Loucy (cell line): ENCODE measurements at regions not wholly inside any gene's neighbourhood (a gene's known extent, or its start where the extent isn't known, plus 50 kb on each side); places are given as distances from the start of the nearest gene placed in this dataset.

Source experiments
- H2AFZ ChIP-seq: fragments of 200-600 bp; sonication (generic); 2 replicates; pipeline ENCODE4 v1.6.0; 2016; ENCODE audit warnings: antibody characterized with exemption, mild to moderate bottlenecking, low read length, moderate library complexity
- H3F3A ChIP-seq: fragments of 200-600 bp; 2 replicates; pipeline ENCODE4 v1.6.0; 2016; ENCODE audit warnings: antibody characterized with exemption, low read depth, mild to moderate bottlenecking
- H3K27me3 ChIP-seq: fragments of 200-600 bp; sonication (generic); 2 replicates; pipeline ENCODE4 v1.6.1; 2014; ENCODE audit warnings: low read length, mild to moderate bottlenecking; ENCODE audit not compliant: insufficient read depth, poor library complexity, severe bottlenecking
- H3K36me3 ChIP-seq: fragments of 200-600 bp; sonication (generic); 2 replicates; pipeline ENCODE4 v1.6.1; 2016; ENCODE audit warnings: low read length; ENCODE audit not compliant: insufficient read depth
- H3K4me1 ChIP-seq: fragments of 200-600 bp; sonication (generic); 2 replicates; pipeline ENCODE4 v1.5.1; 2014; ENCODE audit warnings: low read length, mild to moderate bottlenecking; ENCODE audit not compliant: insufficient read depth, poor library complexity, severe bottlenecking
- H3K4me2 ChIP-seq: fragments of 200-600 bp; sonication (generic); 2 replicates; pipeline ENCODE4 v1.6.0; 2014; ENCODE audit warnings: antibody characterized with exemption, low read length, low read depth, mild to moderate bottlenecking; ENCODE audit not compliant: poor library complexity, severe bottlenecking
- H3K4me3 ChIP-seq: fragments of 200-600 bp; sonication (generic); 2 replicates; pipeline ENCODE4 v1.5.1; 2014; ENCODE audit warnings: low read length, mild to moderate bottlenecking, mixed read lengths; ENCODE audit not compliant: poor library complexity, severe bottlenecking
- H3K79me2 ChIP-seq: fragments of 200-600 bp; sonication (generic); 2 replicates; pipeline ENCODE4 v1.6.1; 2014; ENCODE audit warnings: low read length; ENCODE audit not compliant: insufficient read depth
- H3K9ac ChIP-seq: fragments of 200-600 bp; sonication (generic); 2 replicates; pipeline ENCODE4 v1.6.0; 2014; ENCODE audit warnings: mild to moderate bottlenecking, low read depth, low read length, moderate library complexity; ENCODE audit not compliant: poor library complexity, severe bottlenecking
- H3K9me2 ChIP-seq: fragments of 200-600 bp; sonication (generic); replicated peaks from 2 replicates; pipeline ENCODE4 v1.6.1; 2016; ENCODE audit warnings: low read depth, low read length, mixed read lengths
- H3K9me3 ChIP-seq: fragments of 200-600 bp; sonication (generic); 2 replicates; pipeline ENCODE4 v1.6.1; 2014; ENCODE audit warnings: mild to moderate bottlenecking, antibody characterized with exemption, low read length, low read depth; ENCODE audit not compliant: insufficient read depth
- H4K20me1 ChIP-seq: fragments of 200-600 bp; sonication (generic); 2 replicates; pipeline ENCODE4 v1.6.0; 2014; ENCODE audit warnings: antibody characterized with exemption, low read length, mild to moderate bottlenecking; ENCODE audit not compliant: insufficient read depth, poor library complexity, severe bottlenecking
- EZH2phosphoT487 ChIP-seq: fragments of 200-600 bp; IDR thresholded peaks from 2 replicates; pipeline ENCODE4 v1.6.1; 2018; ENCODE audit warnings: antibody characterized with exemption, mild to moderate bottlenecking, moderate library complexity, borderline replicate concordance
- TF ChIP-seq, protein P1 (sequence below): fragments of 200-600 bp; sonication (generic); conservative IDR thresholded peaks from 2 replicates; pipeline ENCODE4 v1.5.1; 2014; ENCODE audit warnings: mild to moderate bottlenecking, antibody characterized with exemption, low read length

- H3K9me2 ChIP-seq, result no peaks in the 10 kb centered on the region
- no peaks in the 10 kb centered on the region for H3K79me2 ChIP-seq
These were observed 759.1 kb downstream of the TSN start for GRCh38 chr2:122514451-122514996.

GRCh38 chr2:122515731-122516290 lies 760.4 kb downstream of the TSN start:
- TF ChIP-seq EZH2phosphoT487, result no peak
- TF ChIP-seq, protein P1, sequence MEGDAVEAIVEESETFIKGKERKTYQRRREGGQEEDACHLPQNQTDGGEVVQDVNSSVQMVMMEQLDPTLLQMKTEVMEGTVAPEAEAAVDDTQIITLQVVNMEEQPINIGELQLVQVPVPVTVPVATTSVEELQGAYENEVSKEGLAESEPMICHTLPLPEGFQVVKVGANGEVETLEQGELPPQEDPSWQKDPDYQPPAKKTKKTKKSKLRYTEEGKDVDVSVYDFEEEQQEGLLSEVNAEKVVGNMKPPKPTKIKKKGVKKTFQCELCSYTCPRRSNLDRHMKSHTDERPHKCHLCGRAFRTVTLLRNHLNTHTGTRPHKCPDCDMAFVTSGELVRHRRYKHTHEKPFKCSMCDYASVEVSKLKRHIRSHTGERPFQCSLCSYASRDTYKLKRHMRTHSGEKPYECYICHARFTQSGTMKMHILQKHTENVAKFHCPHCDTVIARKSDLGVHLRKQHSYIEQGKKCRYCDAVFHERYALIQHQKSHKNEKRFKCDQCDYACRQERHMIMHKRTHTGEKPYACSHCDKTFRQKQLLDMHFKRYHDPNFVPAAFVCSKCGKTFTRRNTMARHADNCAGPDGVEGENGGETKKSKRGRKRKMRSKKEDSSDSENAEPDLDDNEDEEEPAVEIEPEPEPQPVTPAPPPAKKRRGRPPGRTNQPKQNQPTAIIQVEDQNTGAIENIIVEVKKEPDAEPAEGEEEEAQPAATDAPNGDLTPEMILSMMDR, result no peak
- Histone ChIP-seq H4K20me1 (no peaks in the 10 kb centered on the region), H3K36me3 (no peaks in the 10 kb centered on the region), H3K9ac (no peak overlapping the region), H3K9me3 (no peaks in the 10 kb centered on the region), H3K4me2 (no peak overlapping the region), H3K9me2 (no peaks in the 10 kb centered on the region), H3K27me3 (no peaks in the 10 kb centered on the region), H3K4me3 (no peak overlapping the region), H3K4me1 (no peaks in the 10 kb centered on the region), H3K79me2 (no peaks in the 10 kb centered on the region), H2AFZ (no peak overlapping the region), H3F3A (no peaks in the 10 kb centered on the region)

More at GRCh38 chr2:122514451-122514996, 759.1 kb downstream of the TSN start:
- Histone ChIP-seq H3K4me3 (no peak overlapping the region), H3K27me3 (no peaks in the 10 kb centered on the region), H3K9ac (no peak overlapping the region), H3K36me3 (no peaks in the 10 kb centered on the region), H3K4me2 (no peak overlapping the region), H3K4me1 (no peaks in the 10 kb centered on the region), H2AFZ (no peak overlapping the region), H3F3A (no peaks in the 10 kb centered on the region), H3K9me3 (no peaks in the 10 kb centered on the region), H4K20me1 (no peaks in the 10 kb centered on the region)
- TF ChIP-seq EZH2phosphoT487, result no peak
- TF ChIP-seq, protein P1, result no peak

GRCh38 chr2:122516775-122517174 lies 761.3 kb downstream of the TSN start:
- Histone ChIP-seq H3F3A (no peaks in the 10 kb centered on the region), H3K4me3 (no peak overlapping the region), H3K36me3 (no peaks in the 10 kb centered on the region), H3K27me3 (no peaks in the 10 kb centered on the region), H3K4me1 (no peaks in the 10 kb centered on the region), H3K9me2 (no peaks in the 10 kb centered on the region), H3K4me2 (no peak overlapping the region), H4K20me1 (no peaks in the 10 kb centered on the region), H3K9ac (no peak overlapping the region), H2AFZ (no peak overlapping the region), H3K9me3 (no peaks in the 10 kb centered on the region), H3K79me2 (no peaks in the 10 kb centered on the region)
- TF ChIP-seq EZH2phosphoT487, result no peak
- TF ChIP-seq, protein P1, result no peak
